HEK293 (cell line): ENCODE measurements at regions not wholly inside any gene's neighbourhood (a gene's known extent, or its start where the extent isn't known, plus 50 kb on each side); places are given as distances from the start of the nearest gene placed in this dataset.

Experiments used
- CTCF ChIA-PET: fragments of 350-600 bp; formaldehyde crosslinking; extraction: SDS; loops from one replicate; lab custom pipeline; 2021; ENCODE audit warnings: antibody characterized with exemption; lab: Yijun Ruan, JAX
- POLR2A ChIA-PET: fragments of 300-600 bp; formaldehyde crosslinking; extraction: SDS; loops from one replicate; lab custom pipeline; 2020; ENCODE audit warnings: antibody characterized with exemption, inconsistent platforms; lab: Yijun Ruan, JAX
- H3K27ac ChIP-seq: fragments of 200-500 bp; sonication (Bioruptor generic); 2 replicates; pipeline ENCODE4 v1.5.1; 2014; ENCODE audit warnings: low read depth, low read length, control low read depth, inconsistent platforms; ENCODE audit errors: extremely low read depth
- H3K36me3 ChIP-seq, 2 experiments: fragments of 200-500 bp in 1 of 2; sonication (Bioruptor generic) in 1 of 2; 1 replicate in 1 of 2; 2 replicates in 1 of 2; pipeline ENCODE4 v1.5.1; 2014 to 2017; ENCODE audit warnings: inconsistent platforms in 2 of 2, low read length in 2 of 2; ENCODE audit not compliant: control insufficient read depth in 2 of 2, insufficient read depth in 1 of 2
- H3K4me1 ChIP-seq: fragments of 200-500 bp; sonication (Bioruptor generic); 2 replicates; pipeline ENCODE4 v1.5.1; 2014; ENCODE audit warnings: mild to moderate bottlenecking, low read length, inconsistent platforms; ENCODE audit not compliant: control insufficient read depth, insufficient read depth
- H3K4me3 ChIP-seq: 2 replicates; pipeline ENCODE4 v1.5.1; 2011; ENCODE audit warnings: low read depth, mild to moderate bottlenecking, control low read depth, low read length, moderate library complexity
- H3K9me3 ChIP-seq: fragments of 200-500 bp; sonication (Bioruptor generic); 2 replicates; pipeline ENCODE4 v1.5.1; 2014; ENCODE audit warnings: low read depth, low read length, inconsistent platforms; ENCODE audit not compliant: control insufficient read depth, insufficient read depth
- HOXC10 ChIP-seq: sonication (generic); formaldehyde crosslinking; IDR thresholded peaks from 2 replicates; pipeline ENCODE4 v1.8.1; 2023; ENCODE audit warnings: mild to moderate bottlenecking, missing genetic modification reagents
- OSR2 ChIP-seq: fragments of 450-650 bp; formaldehyde crosslinking; IDR thresholded peaks from 2 replicates; pipeline ENCODE4 v1.5.1; 2016; ENCODE audit warnings: missing biosample characterization, missing genetic modification characterization
- ZNF157 ChIP-seq: fragments of 450-650 bp; formaldehyde crosslinking; IDR thresholded peaks from 2 replicates; pipeline ENCODE4 v1.5.1; 2016; ENCODE audit warnings: missing biosample characterization, missing genetic modification characterization
- ZNF354C ChIP-seq: fragments of 450-650 bp; formaldehyde crosslinking; IDR thresholded peaks from 2 replicates; pipeline ENCODE4 v1.5.1; 2016; ENCODE audit warnings: missing biosample characterization, missing genetic modification characterization, low read depth, borderline replicate concordance
- ZNF416 ChIP-seq: fragments of 450-650 bp; formaldehyde crosslinking; IDR thresholded peaks from 2 replicates; pipeline ENCODE4 v1.5.1; 2016; ENCODE audit warnings: missing biosample characterization, missing genetic modification characterization
- ZNF423 ChIP-seq: fragments of 450-650 bp; formaldehyde crosslinking; IDR thresholded peaks from 2 replicates; pipeline ENCODE4 v1.5.1; 2016; ENCODE audit warnings: missing biosample characterization, missing genetic modification characterization
- ZNF48 ChIP-seq: fragments of 450-650 bp; formaldehyde crosslinking; IDR thresholded peaks from 2 replicates; pipeline ENCODE4 v1.5.1; 2016; ENCODE audit warnings: missing biosample characterization, missing genetic modification characterization
- ZNF501 ChIP-seq: fragments of 450-650 bp; formaldehyde crosslinking; IDR thresholded peaks from 2 replicates; pipeline ENCODE4 v1.5.1; 2016; ENCODE audit warnings: missing biosample characterization, missing genetic modification characterization
- ZNF510 ChIP-seq: fragments of 450-650 bp; formaldehyde crosslinking; IDR thresholded peaks from 2 replicates; pipeline ENCODE4 v1.5.1; 2018; ENCODE audit warnings: mild to moderate bottlenecking, missing genetic modification characterization, missing biosample characterization; ENCODE audit not compliant: insufficient replicate concordance
- ZNF701 ChIP-seq: fragments of 450-650 bp; formaldehyde crosslinking; IDR thresholded peaks from 2 replicates; pipeline ENCODE4 v1.5.1; 2016; ENCODE audit warnings: missing biosample characterization, missing genetic modification characterization
- ZNF792 ChIP-seq: fragments of 450-650 bp; formaldehyde crosslinking; IDR thresholded peaks from 2 replicates; pipeline ENCODE4 v1.5.1; 2016; ENCODE audit warnings: missing biosample characterization, missing genetic modification characterization
- TF ChIP-seq, protein P1 (sequence below): fragments of 450-650 bp; formaldehyde crosslinking; IDR thresholded peaks from 2 replicates; pipeline ENCODE4 v1.5.1; 2016; ENCODE audit warnings: missing biosample characterization, missing genetic modification characterization, borderline replicate concordance
- TF ChIP-seq, protein P2 (sequence below): fragments of 450-650 bp; formaldehyde crosslinking; IDR thresholded peaks from 2 replicates; pipeline ENCODE4 v1.5.1; 2016; ENCODE audit warnings: missing biosample characterization, missing genetic modification characterization, borderline replicate concordance
- TF ChIP-seq, protein P3 (sequence below): fragments of 450-650 bp; formaldehyde crosslinking; IDR thresholded peaks from 2 replicates; pipeline ENCODE4 v1.5.1; 2016; ENCODE audit warnings: missing biosample characterization, missing genetic modification characterization
- TF ChIP-seq, protein P4 (sequence below): fragments of 450-650 bp; formaldehyde crosslinking; IDR thresholded peaks from 2 replicates; pipeline ENCODE4 v1.5.1; 2016; ENCODE audit warnings: missing biosample characterization, missing genetic modification characterization

DNA sequence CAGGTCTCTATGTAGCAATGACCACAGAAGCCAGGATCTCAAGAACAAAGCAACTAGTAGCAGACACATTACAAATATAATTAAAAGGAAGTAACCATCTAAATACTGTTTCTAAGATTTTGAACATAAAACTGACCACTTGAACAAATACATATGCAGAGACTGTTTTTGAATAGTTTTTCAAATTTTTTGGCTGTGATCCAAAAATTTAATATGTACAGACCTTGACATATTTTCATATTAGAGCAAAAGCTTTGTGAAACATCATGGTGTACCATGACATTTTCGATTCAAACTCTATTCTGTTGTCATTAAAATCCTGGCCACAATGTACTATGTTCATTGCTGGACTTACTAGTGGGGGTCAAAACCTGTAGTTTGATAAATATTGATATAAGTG is 126.5 kb downstream of the NUDT12 start:
- H3K36me3 ChIP-seq, result no peaks in the 10 kb centered on the region
- no peaks in the 10 kb centered on the region for H3K4me1 ChIP-seq
- ChIA-PET CTCF (no interaction called here), POLR2A (no interaction called here)
- no peaks in the 10 kb centered on the region for H3K9me3 ChIP-seq
- no peak overlapping the region for H3K27ac ChIP-seq
- no peak overlapping the region for H3K4me3 ChIP-seq
- TF ChIP-seq ZNF792 (tag by site-specific recombination) (no peak), HOXC10 (CRISPR knock-in tag) (no peak), OSR2 (no peak), ZNF157 (no peak), ZNF48 (tag by site-specific recombination) (no peak), ZNF354C (tag by site-specific recombination) (no peak), ZNF416 (tag by site-specific recombination) (no peak), ZNF501 (tag by site-specific recombination) (no peak), ZNF701 (no peak), ZNF423 (tag by site-specific recombination) (no peak), ZNF510 (tag by site-specific recombination) (no peak)
- TF ChIP-seq, protein P1, sequence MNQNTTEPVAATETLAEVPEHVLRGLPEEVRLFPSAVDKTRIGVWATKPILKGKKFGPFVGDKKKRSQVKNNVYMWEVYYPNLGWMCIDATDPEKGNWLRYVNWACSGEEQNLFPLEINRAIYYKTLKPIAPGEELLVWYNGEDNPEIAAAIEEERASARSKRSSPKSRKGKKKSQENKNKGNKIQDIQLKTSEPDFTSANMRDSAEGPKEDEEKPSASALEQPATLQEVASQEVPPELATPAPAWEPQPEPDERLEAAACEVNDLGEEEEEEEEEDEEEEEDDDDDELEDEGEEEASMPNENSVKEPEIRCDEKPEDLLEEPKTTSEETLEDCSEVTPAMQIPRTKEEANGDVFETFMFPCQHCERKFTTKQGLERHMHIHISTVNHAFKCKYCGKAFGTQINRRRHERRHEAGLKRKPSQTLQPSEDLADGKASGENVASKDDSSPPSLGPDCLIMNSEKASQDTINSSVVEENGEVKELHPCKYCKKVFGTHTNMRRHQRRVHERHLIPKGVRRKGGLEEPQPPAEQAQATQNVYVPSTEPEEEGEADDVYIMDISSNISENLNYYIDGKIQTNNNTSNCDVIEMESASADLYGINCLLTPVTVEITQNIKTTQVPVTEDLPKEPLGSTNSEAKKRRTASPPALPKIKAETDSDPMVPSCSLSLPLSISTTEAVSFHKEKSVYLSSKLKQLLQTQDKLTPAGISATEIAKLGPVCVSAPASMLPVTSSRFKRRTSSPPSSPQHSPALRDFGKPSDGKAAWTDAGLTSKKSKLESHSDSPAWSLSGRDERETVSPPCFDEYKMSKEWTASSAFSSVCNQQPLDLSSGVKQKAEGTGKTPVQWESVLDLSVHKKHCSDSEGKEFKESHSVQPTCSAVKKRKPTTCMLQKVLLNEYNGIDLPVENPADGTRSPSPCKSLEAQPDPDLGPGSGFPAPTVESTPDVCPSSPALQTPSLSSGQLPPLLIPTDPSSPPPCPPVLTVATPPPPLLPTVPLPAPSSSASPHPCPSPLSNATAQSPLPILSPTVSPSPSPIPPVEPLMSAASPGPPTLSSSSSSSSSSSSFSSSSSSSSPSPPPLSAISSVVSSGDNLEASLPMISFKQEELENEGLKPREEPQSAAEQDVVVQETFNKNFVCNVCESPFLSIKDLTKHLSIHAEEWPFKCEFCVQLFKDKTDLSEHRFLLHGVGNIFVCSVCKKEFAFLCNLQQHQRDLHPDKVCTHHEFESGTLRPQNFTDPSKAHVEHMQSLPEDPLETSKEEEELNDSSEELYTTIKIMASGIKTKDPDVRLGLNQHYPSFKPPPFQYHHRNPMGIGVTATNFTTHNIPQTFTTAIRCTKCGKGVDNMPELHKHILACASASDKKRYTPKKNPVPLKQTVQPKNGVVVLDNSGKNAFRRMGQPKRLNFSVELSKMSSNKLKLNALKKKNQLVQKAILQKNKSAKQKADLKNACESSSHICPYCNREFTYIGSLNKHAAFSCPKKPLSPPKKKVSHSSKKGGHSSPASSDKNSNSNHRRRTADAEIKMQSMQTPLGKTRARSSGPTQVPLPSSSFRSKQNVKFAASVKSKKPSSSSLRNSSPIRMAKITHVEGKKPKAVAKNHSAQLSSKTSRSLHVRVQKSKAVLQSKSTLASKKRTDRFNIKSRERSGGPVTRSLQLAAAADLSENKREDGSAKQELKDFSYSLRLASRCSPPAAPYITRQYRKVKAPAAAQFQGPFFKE (tag by site-specific recombination), result no peak
- TF ChIP-seq, protein P2, sequence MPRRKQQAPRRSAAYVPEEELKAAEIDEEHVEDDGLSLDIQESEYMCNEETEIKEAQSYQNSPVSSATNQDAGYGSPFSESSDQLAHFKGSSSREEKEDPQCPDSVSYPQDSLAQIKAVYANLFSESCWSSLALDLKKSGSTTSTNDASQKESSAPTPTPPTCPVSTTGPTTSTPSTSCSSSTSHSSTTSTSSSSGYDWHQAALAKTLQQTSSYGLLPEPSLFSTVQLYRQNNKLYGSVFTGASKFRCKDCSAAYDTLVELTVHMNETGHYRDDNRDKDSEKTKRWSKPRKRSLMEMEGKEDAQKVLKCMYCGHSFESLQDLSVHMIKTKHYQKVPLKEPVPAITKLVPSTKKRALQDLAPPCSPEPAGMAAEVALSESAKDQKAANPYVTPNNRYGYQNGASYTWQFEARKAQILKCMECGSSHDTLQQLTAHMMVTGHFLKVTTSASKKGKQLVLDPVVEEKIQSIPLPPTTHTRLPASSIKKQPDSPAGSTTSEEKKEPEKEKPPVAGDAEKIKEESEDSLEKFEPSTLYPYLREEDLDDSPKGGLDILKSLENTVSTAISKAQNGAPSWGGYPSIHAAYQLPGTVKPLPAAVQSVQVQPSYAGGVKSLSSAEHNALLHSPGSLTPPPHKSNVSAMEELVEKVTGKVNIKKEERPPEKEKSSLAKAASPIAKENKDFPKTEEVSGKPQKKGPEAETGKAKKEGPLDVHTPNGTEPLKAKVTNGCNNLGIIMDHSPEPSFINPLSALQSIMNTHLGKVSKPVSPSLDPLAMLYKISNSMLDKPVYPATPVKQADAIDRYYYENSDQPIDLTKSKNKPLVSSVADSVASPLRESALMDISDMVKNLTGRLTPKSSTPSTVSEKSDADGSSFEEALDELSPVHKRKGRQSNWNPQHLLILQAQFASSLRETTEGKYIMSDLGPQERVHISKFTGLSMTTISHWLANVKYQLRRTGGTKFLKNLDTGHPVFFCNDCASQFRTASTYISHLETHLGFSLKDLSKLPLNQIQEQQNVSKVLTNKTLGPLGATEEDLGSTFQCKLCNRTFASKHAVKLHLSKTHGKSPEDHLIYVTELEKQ (tag by site-specific recombination), result no peak
- TF ChIP-seq, protein P3, sequence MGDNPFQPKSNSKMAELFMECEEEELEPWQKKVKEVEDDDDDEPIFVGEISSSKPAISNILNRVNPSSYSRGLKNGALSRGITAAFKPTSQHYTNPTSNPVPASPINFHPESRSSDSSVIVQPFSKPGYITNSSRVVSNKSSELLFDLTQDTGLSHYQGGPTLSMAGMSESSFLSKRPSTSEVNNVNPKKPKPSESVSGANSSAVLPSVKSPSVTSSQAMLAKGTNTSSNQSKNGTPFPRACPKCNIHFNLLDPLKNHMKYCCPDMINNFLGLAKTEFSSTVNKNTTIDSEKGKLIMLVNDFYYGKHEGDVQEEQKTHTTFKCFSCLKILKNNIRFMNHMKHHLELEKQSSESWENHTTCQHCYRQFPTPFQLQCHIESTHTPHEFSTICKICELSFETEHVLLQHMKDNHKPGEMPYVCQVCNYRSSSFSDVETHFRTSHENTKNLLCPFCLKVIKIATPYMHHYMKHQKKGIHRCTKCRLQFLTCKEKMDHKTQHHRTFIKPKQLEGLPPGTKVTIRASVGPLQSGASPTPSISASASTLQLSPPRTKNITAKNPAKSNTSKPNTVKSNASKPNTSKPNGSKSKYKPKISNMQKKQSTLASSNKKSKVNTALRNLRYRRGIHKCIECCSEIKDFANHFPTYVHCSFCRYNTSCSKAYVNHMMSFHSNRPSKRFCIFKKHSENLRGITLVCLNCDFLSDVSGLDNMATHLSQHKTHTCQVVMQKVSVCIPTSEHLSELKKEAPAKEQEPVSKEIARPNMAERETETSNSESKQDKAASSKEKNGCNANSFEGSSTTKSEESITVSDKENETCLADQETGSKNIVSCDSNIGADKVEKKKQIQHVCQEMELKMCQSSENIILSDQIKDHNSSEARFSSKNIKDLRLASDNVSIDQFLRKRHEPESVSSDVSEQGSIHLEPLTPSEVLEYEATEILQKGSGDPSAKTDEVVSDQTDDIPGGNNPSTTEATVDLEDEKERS, result no peak
- TF ChIP-seq, protein P4, sequence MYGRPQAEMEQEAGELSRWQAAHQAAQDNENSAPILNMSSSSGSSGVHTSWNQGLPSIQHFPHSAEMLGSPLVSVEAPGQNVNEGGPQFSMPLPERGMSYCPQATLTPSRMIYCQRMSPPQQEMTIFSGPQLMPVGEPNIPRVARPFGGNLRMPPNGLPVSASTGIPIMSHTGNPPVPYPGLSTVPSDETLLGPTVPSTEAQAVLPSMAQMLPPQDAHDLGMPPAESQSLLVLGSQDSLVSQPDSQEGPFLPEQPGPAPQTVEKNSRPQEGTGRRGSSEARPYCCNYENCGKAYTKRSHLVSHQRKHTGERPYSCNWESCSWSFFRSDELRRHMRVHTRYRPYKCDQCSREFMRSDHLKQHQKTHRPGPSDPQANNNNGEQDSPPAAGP (tag by site-specific recombination), result no peak
